ENCODE measurements at regions not wholly inside any gene's neighbourhood (a gene's known extent, or its start where the extent isn't known, plus 50 kb on each side); places are given as distances from the start of the nearest gene placed in this dataset.

- no peaks in the 10 kb centered on the region for H3K9me3 ChIP-seq (ENCODE audit: control insufficient read depth, insufficient read depth, low read length)
- H3K4me1 Mint-ChIP-seq, result peaks cover 0 to 5% of the 10 kb centered on the region in 2 donors
- no peaks in the 10 kb centered on the region for H3K27me3 ChIP-seq (ENCODE audit: control insufficient read depth, insufficient read depth, low read length)
- H3K27ac Mint-ChIP-seq, result no peak overlapping the region
- ATAC-seq (no peak), DNase-seq (no peak)
- no peak for TF ChIP-seq CTCF (IDR thresholded peaks at IDR 0.05)
- intact Hi-C loops (cut with micrococcal nuclease), result no loop called here
- no peaks in the 10 kb centered on the region for H3K9me3 Mint-ChIP-seq
- H3K4me1 ChIP-seq (ENCODE audit: control insufficient read depth, insufficient read depth, low read length), result no peaks in the 10 kb centered on the region
- no peaks in the 10 kb centered on the region for H3K36me3 Mint-ChIP-seq
- H3K27me3 Mint-ChIP-seq (ENCODE audit: low read depth in 2 of 2), result peaks cover 7 to 31% of the 10 kb centered on the region in 2 donors
- H3K27ac ChIP-seq (ENCODE audit: low read length), result no peak overlapping the region
- H3K4me3 Mint-ChIP-seq, result no peak overlapping the region
- WGBS (ENCODE audit: insufficient coverage), result 93% methylated on average over 3 of the region's 4 CpGs
- no peak overlapping the region for H3K4me3 ChIP-seq (ENCODE audit: low read length)
- H3K36me3 ChIP-seq (ENCODE audit: control insufficient read depth, insufficient read depth, low read length), result no peaks in the 10 kb centered on the region
Measured at GRCh38 chr15:85963262-85963760, 116.4 kb upstream of the AGBL1 start.

DNA sequence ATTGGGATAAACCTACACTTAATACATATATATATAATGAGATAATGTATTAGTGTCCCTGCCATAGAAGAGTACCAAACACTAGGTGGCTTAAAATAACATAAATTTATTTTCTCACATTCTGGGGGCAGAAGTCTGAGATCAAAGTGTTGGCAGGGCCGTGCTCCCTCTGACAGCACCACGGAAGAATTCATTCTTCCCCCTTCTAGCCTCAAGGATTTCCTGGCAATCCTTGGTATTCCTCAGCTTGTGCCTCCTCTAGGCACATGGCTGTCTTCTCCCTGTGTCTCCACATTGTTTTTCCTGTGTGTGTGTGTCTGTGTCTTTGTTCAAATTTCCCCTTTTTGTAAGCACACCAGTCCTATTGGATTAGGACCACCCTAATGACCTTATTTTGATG lies 115.2 kb upstream of the AGBL1 start:
- intact Hi-C loops (cut with micrococcal nuclease), result no loop called here
- Histone ChIP-seq H3K27me3 (ENCODE audit: control insufficient read depth, insufficient read depth, low read length) (no peaks in the 10 kb centered on the region), H3K4me3 (ENCODE audit: low read length) (no peak overlapping the region), H3K27ac (ENCODE audit: low read length) (no peak overlapping the region), H3K36me3 (ENCODE audit: control insufficient read depth, insufficient read depth, low read length) (no peaks in the 10 kb centered on the region), H3K4me1 (ENCODE audit: control insufficient read depth, insufficient read depth, low read length) (no peaks in the 10 kb centered on the region), H3K9me3 (ENCODE audit: control insufficient read depth, insufficient read depth, low read length) (no peaks in the 10 kb centered on the region)
- no peak for DNase-seq
- Mint-ChIP-seq H3K27ac (no peak overlapping the region), H3K9me3 (no peaks in the 10 kb centered on the region), H3K4me3 (no peak overlapping the region), H3K27me3 (ENCODE audit: low read depth in 2 of 2) (peaks cover 7 to 24% of the 10 kb centered on the region in 2 donors), H3K36me3 (no peaks in the 10 kb centered on the region), H3K4me1 (peaks cover 0 to 5% of the 10 kb centered on the region in 2 donors)
- no peak for ATAC-seq
- 56% methylated on average over 2 of the region's 2 CpGs for WGBS (ENCODE audit: insufficient coverage)
- TF ChIP-seq CTCF (IDR thresholded peaks at IDR 0.05), result no peak

DNA sequence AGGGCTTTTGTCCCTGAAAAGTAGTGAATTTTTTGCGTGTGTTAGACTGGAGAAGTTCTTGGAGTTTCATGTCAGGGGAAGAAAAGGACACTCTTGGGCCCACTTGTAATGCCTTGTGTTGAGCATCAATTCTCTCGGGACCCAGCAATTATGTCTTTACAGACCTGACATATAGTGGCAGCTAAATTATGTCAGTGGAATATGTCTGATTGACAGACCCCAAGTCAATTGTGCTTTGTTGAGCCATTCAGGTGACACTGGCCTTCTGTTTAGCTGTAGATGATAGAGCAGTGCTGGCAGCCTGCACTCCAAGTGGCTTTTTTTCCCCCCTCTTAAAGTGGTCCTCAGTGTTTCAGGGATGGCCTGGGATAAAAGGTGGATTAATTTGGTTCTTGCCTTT lies 112.1 kb upstream of the AGBL1 start:
- intact Hi-C loops (cut with micrococcal nuclease), result no loop called here
- no peak overlapping the region for H3K4me3 ChIP-seq (ENCODE audit: low read length)
- no peak overlapping the region for H3K27ac ChIP-seq (ENCODE audit: low read length)
- no peaks in the 10 kb centered on the region for H3K27me3 ChIP-seq (ENCODE audit: control insufficient read depth, insufficient read depth, low read length)
- no peak for DNase-seq
- Mint-ChIP-seq H3K36me3 (no peaks in the 10 kb centered on the region), H3K4me1 (peaks cover 0 to 5% of the 10 kb centered on the region in 2 donors), H3K9me3 (no peaks in the 10 kb centered on the region), H3K27me3 (ENCODE audit: low read depth in 2 of 2) (peaks cover 15 to 35% of the 10 kb centered on the region in 2 donors), H3K4me3 (no peak overlapping the region), H3K27ac (no peak overlapping the region)
- ATAC-seq, result no peak
- H3K4me1 ChIP-seq (ENCODE audit: control insufficient read depth, insufficient read depth, low read length), result no peaks in the 10 kb centered on the region
- WGBS (ENCODE audit: insufficient coverage), result 89% methylated on average over 2 of the region's 2 CpGs
- no peaks in the 10 kb centered on the region for H3K9me3 ChIP-seq (ENCODE audit: control insufficient read depth, insufficient read depth, low read length)
- TF ChIP-seq CTCF (IDR thresholded peaks at IDR 0.05), result no peak
- H3K36me3 ChIP-seq (ENCODE audit: control insufficient read depth, insufficient read depth, low read length), result no peaks in the 10 kb centered on the region

- ATAC-seq, result no peak
- Histone ChIP-seq H3K4me3 (ENCODE audit: low read length) (no peak overlapping the region), H3K4me1 (ENCODE audit: control insufficient read depth, insufficient read depth, low read length) (no peaks in the 10 kb centered on the region), H3K27me3 (ENCODE audit: control insufficient read depth, insufficient read depth, low read length) (no peaks in the 10 kb centered on the region), H3K36me3 (ENCODE audit: control insufficient read depth, insufficient read depth, low read length) (no peaks in the 10 kb centered on the region), H3K27ac (ENCODE audit: low read length) (no peak overlapping the region), H3K9me3 (ENCODE audit: control insufficient read depth, insufficient read depth, low read length) (peaks cover 3% of the 10 kb centered on the region)
- peaks cover 0 to 8% of the 10 kb centered on the region in 2 donors for H3K4me1 Mint-ChIP-seq
- peaks cover 12% of the 10 kb centered on the region for H3K36me3 Mint-ChIP-seq
- H3K27ac Mint-ChIP-seq, result no peak overlapping the region
- no peak for DNase-seq
- WGBS (ENCODE audit: insufficient coverage), result 46% methylated on average over 3 of the region's 3 CpGs
- intact Hi-C loops (cut with micrococcal nuclease), result no loop called here
- TF ChIP-seq CTCF (IDR thresholded peaks at IDR 0.05), result no peak
- peaks cover 18 to 27% of the 10 kb centered on the region in 2 donors for H3K27me3 Mint-ChIP-seq (ENCODE audit: low read depth in 2 of 2)
- H3K4me3 Mint-ChIP-seq, result no peak overlapping the region
- peaks cover 0 to 2% of the 10 kb centered on the region in 2 donors for H3K9me3 Mint-ChIP-seq
Measured at GRCh38 chr15:85972805-85973540, 106.7 kb upstream of the AGBL1 start.
